GM19372 (cell line): ENCODE measurements at regions not wholly inside any gene's neighbourhood (a gene's known extent, or its start where the extent isn't known, plus 50 kb on each side); places are given as distances from the start of the nearest gene placed in this dataset.
"Not testable (repeated sequence)": the region's sequence is repeated elsewhere in the genome, so short reads cannot be mapped to it uniquely, and the experiment has no call there.

ENCODE experiments used
- ATAC-seq: cut with Tn5 transposase; IDR thresholded peaks from one replicate; pipeline ENCODE4 v1.9.1; 2021; ENCODE audit warnings: mild to moderate bottlenecking, low read depth, moderate library complexity; ENCODE audit not compliant: unreplicated experiment

DNA sequence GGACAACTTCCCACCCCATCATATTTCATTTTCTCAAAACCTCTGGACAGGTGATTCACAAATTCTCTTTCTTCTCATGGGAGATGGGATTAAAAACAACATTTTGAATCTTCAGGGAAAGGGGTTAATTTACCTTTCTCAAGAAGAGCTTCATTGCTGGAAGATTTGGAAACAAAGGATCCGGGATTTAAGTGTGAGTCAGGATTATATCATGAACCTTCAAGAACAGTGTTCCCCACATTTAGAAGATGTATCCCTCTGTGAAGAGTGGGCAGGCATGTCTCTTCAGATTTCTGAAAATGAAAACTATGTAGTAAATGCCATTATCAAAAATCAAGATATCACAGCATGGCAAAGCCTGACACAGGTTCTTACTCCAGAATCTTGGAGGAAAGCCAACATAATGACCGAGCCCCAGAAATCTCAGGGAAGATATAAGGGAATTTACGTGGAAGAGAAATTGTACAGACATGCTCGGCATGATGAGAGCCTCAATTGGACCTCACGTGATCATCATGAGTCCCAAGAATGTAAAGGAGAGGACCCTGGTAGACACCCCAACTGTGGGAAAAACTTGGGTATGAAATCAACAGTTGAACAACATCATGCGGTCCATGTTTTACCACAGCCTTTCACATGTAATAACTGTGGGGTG, 99.5 kb upstream of the GPR39 start:
- not testable (repeated sequence) for ATAC-seq

DNA sequence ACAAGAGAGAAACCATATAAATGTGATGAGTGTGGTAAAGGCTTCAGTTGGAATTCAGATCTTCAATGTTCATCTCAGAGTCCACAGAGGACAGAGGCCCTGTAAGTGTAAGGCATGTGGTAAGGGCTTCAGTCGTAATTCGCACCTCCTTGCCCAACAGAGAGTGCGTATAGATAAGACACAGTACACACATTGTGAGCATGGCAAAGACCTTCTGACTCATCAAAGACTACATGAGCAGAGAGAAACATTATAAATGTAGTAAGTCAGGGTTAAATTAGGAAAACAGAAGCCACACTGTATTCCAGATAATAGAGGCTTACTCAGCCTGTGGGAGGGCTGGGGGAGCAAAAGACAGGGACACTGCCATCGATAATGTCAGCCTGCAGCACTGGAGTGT, 98.1 kb upstream of the GPR39 start:
- ATAC-seq, result not testable (repeated sequence)

GRCh38 chr2:132324005-132324404, 92.6 kb upstream of the GPR39 start:
- not testable (repeated sequence) for ATAC-seq

DNA sequence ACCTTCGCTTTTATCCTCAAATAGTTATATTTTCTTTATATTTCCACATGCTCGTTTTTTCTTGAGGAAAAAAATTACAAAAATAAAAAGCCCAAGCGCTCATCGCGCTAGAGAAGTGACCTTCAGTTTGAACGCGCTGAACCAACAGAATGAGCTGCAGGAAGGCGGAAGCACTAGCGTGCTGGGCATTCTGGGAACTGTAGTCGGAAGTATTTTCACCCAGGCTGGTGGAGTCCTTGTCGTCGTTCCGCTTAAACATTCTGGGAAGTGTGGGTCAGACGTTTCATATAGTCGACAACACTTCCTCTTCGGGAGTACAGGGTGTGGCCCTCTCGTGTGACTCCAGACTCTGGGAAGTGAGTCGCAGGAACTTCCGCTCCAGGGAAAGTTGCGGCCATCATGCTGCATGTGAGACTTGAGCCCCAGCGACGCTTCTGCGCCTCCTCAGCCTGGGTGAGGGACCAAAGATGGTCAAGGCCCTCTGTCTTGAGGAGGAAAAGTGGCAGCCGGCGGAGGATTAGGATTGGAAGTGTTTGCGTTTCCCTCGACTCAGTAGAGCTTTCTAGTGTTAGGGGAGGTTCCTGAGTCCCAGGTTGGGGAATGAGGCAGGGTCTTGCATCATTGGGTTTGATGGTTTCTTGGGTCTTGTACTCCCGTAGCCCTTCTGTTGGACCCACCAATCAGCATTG, 84.1 kb upstream of the GPR39 start:
- not testable (repeated sequence) for ATAC-seq

DNA sequence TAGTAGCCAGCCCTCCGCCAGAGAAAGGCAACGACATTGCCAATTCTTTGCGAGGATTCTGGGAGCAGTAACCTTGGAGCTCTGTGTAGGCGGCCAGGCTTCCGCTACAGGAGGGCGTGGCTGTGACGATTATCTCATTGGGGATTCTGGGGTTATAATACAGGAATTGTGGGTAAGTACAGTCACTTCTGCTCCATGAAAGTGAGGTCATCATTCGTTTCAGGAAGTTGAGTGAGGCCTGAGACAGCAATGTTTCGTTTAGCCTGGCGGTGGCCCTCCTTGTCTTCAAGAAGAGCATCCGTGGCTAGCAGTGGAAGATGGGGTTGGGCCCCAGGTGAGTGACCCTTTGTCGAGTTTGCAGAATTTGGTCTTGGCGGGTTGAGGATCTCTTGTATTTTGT, 79.5 kb upstream of the GPR39 start:
- not testable (repeated sequence) for ATAC-seq

DNA sequence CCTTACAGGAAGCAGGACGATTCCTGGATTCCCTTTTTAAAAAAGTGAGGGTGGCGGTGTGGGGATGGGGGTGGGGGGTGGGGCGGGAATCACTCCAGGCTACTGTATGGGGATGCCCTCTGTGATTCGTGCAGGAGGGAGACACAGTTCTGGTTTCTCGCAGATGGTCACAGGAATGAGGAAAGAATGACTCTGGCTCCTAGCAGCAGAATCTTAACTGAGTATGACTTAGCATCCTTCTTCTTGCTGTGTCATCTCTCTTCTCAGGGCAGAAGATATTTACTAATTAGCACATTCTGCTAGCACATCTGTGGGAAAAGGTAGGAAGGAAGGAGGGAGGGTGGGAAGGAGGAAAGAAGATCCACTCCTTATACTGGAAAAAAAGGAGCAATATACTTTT, 78.8 kb upstream of the GPR39 start:
- ATAC-seq, result not testable (repeated sequence)

DNA sequence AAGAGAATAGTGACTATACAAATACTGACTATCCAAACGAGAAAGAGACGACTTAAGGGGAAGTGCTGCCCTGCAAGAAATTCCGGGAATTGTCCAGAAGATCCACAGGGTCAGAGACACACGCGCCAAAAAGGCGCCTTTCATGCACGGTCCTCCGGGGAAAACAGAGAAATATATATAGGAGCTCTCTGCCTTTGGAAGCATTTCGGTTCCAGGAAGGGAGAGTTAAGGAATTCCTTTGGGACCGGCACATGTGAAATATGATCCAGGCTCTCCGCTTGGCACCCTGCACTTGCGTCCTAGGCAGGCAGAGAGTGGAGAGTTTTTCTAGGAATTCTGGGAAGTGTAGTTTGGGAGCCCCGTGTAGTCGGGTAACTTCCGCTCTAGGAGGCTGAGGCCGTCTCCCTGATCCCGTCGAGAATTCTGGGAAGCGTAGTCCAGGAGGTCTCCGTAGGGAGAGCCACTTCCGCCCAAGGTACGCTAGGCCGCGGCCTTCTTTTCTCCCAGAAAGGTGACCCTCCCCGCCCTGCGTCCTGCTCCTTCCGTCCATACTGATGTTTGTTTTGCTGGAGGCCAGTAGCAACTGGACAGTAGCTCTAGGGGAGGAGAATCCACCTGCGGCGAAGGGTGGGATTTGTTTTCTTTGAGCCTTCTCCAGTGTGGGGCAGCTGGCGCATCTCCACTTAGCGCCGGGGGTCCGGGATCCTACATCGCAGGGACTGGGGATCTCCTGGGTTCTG, 69.4 kb upstream of the GPR39 start:
- not testable (repeated sequence) for ATAC-seq

DNA sequence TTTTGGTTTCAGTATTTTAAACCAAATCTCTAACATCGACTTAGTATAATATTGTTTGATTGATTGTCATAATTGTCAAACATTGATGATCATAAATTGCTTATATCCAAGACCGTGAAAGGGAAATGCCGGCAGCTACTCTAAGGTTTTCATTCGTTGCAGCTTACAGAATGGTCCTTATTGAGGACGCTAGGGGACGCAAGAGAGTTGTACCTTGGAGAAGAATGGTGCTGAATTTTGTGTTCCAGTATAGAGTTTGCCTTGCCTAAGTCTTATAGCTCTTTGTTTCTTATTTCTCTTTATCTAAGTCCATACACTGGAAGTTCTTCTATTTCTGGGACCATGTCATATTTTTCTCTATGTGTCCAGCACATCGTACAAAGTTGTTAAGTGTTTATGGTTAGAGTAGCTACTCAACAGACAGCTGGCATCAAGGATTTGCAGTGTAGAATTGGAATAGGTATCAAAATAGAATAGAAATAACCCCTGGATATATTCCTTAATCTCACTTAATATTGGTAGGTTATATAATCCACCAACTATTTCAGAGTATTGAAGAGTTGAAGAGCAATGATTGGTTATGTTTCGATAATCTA, 67.4 kb upstream of the GPR39 start:
- ATAC-seq, result not testable (repeated sequence)

- ATAC-seq, result not testable (repeated sequence)
These were observed 64.9 kb upstream of the GPR39 start for GRCh38 chr2:132351668-132352067.

DNA sequence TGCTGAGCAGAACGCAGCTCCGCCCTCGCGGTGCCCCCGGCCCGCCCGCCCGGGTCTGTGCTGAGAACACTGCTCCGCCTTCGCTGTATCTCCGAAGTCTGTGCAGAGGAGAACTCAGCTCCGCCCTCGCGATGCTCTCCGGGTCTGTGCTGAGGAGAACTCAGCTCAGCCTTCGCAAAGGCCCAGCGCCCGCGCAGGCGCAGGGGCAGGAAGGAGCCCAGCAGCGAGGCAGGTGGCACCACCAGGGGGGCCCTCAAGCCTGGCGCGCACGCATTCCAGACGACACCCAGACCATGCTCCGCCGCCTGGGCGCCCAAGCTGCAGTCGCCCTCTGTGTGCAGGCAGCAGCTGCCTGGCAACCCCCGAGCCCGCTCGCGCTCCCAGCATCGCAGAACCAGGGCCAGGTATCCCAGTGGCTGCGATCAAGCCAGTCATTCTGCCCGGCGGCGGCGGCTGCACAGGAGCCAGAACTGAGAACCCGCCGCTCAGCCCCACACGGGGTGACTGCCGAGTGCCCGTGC, 64.1 kb upstream of the GPR39 start:
- not testable (repeated sequence) for ATAC-seq

- ATAC-seq, result not testable (repeated sequence)
These were observed 63.2 kb upstream of the GPR39 start for GRCh38 chr2:132353380-132353779.

DNA sequence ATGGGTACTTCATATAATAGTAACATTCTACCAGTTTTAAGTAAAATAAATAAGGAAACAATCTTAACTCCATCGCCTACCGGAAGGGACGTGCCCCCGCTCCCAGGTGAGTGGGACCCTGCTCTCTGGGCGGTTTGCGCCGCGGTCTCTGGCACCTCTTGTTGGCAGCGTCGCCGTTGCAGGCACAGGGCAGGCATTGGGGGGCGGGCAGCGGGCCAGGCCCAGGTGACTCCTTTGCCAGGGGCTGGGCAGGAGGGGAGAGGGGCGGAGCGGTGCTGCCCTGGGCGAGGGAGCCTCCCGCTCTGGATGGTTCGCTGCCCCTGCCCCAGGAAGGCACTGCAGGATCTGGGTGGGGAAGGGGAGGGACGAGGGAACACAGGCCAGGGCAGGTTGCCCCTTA, 55.6 kb upstream of the GPR39 start:
- not testable (repeated sequence) for ATAC-seq

DNA sequence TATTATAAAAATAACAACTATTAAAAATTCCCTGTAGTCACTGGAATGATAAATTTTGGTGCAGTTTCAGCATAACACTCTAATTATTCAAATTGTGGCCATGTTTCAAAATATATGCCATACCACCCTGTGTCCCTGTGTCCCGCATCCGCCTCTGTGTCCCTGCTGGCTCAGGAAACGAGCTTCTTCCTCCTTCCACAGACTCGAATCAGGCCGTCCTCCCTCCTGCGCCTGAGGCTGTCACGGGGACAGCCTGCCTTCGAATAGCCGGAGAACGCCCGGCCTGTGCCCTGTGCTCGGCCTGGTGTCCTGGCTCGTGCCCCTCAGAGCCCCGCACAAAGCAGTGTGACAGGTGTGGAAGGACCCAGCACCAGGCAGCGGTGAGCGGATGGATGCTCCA, 55.1 kb upstream of the GPR39 start:
- not testable (repeated sequence) for ATAC-seq

DNA sequence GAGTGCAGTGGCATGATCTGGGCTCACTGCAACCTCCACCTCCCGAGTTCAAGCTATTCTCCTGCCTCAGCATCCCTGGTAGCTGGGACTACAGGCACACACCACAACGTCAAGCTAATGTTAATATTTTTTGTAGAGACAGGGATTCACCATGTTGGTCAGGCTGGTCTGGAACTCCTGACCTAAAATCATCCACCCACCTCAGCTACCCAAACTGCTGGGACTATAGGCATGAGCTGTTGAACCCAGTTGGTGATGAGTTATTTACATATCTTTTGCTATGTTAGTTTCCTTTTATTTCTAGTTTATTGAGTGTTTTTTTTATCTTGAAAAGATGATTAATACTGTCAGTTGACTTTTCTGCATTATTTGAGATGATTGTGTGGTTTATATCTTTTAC, 53.3 kb upstream of the GPR39 start:
- not testable (repeated sequence) for ATAC-seq

- ATAC-seq, result not testable (repeated sequence)
These were observed 50.6 kb upstream of the GPR39 start for GRCh38 chr2:132365963-132366362.

DNA sequence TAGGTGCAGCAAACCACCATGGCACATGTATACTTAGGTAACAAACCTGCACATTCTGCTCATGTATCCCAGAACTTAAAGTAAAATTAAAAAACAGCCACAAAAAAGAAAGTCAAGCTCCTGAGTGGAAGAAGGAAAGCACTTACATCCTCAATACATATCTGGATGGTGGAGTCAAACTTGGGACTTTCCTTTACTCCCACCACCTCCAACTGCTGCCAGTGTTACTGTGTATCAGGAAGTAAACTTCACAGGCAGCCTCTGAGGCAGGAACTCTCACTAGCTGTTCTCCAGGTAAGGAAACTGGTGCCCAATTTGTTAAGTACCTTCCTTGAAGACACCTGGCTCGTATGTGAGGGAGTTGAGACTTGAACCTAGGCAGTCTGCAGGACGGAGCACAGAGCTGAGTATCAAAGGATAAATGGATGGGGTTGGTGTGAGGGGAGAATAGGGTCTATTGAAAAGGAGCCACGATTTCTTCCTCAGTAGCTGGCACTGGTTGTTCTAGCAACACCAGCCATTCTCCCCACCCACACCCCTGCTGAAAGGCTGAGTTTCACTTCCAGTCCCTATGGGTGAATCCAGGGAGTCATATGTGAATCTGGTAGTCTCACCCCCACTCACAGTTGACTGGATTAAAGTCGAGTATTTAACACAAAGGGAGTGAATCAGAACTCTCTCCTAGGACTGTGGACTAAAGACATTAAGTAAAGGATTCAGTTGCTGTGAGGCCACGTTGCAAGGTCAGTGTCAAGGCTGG, 50.0 kb upstream of the GPR39 start:
- ATAC-seq, result no peak
